WTC11 (cell line): ENCODE measurements at regions not wholly inside any gene's neighbourhood (a gene's known extent, or its start where the extent isn't known, plus 50 kb on each side); places are given as distances from the start of the nearest gene placed in this dataset.

ENCODE experiments used
- ATAC-seq: fragments of 200-7000 bp; cut with Tn5 transposase; 2 replicates; pipeline ENCODE4 v1.10.0; 2021; ENCODE audit warnings: mild to moderate bottlenecking, moderate library complexity
- CTCF ChIA-PET: fragments of 300-600 bp; sonication (Branson Sonifier 250); formaldehyde crosslinking; loops from one replicate; lab custom pipeline; 2021; ENCODE audit warnings: antibody characterized with exemption; lab: Charles Lee
- POLR2A ChIA-PET: fragments of 350-600 bp; sonication (Branson Sonifier 250); formaldehyde crosslinking; loops from one replicate; lab custom pipeline; 2021; ENCODE audit warnings: antibody characterized with exemption; lab: Charles Lee
- DNase-seq: peaks from one replicate; pipeline ENCODE4 v3.0.0; 2021; ENCODE audit warnings: low spot score
- H3K27ac Mint-ChIP-seq: 2 replicates; pipeline ENCODE4 v1.8.0; 2021; ENCODE audit warnings: mixed read lengths
- H3K27me3 Mint-ChIP-seq: 2 replicates; pipeline ENCODE4 v1.8.0; 2021; ENCODE audit warnings: low read depth, mild to moderate bottlenecking, moderate library complexity, mixed read lengths
- H3K36me3 Mint-ChIP-seq: 2 replicates; pipeline ENCODE4 v1.8.0; 2021; ENCODE audit warnings: mixed read lengths
- H3K4me1 Mint-ChIP-seq: 2 replicates; pipeline ENCODE4 v1.8.0; 2022; ENCODE audit warnings: mixed read lengths
- H3K4me3 Mint-ChIP-seq: 2 replicates; pipeline ENCODE4 v1.8.0; 2021; ENCODE audit warnings: mild to moderate bottlenecking, moderate library complexity, mixed read lengths
- H3K9me3 Mint-ChIP-seq: 2 replicates; pipeline ENCODE4 v1.8.0; 2021; ENCODE audit warnings: mixed read lengths
- ATF1 ChIP-seq: sonication (generic); formaldehyde crosslinking; IDR thresholded peaks from 2 replicates; pipeline ENCODE4 v1.8.1; 2023; ENCODE audit warnings: mild to moderate bottlenecking, moderate library complexity, missing genetic modification reagents
- ATF3 ChIP-seq: sonication (generic); formaldehyde crosslinking; conservative IDR thresholded peaks from 2 replicates; pipeline ENCODE4 v1.8.1; 2022; ENCODE audit warnings: mild to moderate bottlenecking, missing genetic modification reagents
- CREB1 ChIP-seq: sonication (generic); formaldehyde crosslinking; IDR thresholded peaks from 2 replicates; pipeline ENCODE4 v1.8.0; 2023; ENCODE audit warnings: mild to moderate bottlenecking, missing genetic modification reagents
- CTCF ChIP-seq: fragments of 200-600 bp; IDR thresholded peaks from 2 replicates; pipeline ENCODE4 v1.8.0; 2022; ENCODE audit warnings: antibody characterized with exemption
- ERG ChIP-seq: fragments of 250-450 bp; sonication (Bioruptor Pico); IDR thresholded peaks from 2 replicates; pipeline ENCODE4 v1.8.0; 2021; ENCODE audit warnings: mild to moderate bottlenecking
- ESRRA ChIP-seq: sonication (generic); formaldehyde crosslinking; IDR thresholded peaks from 2 replicates; pipeline ENCODE4 v1.8.1; 2022; ENCODE audit warnings: mild to moderate bottlenecking, missing genetic modification reagents, borderline replicate concordance
- ETV6 ChIP-seq: sonication (generic); formaldehyde crosslinking; IDR thresholded peaks from 2 replicates; pipeline ENCODE4 v1.8.1; 2022; ENCODE audit warnings: mild to moderate bottlenecking, missing genetic modification reagents
- FOXK1 ChIP-seq: sonication (generic); formaldehyde crosslinking; IDR thresholded peaks from 2 replicates; pipeline ENCODE4 v1.8.0; 2022; ENCODE audit warnings: mild to moderate bottlenecking, moderate library complexity, missing genetic modification reagents
- GRHL2 ChIP-seq: fragments of 250-450 bp; sonication (Bioruptor Pico); IDR thresholded peaks from 2 replicates; pipeline ENCODE4 v1.8.0; 2022; ENCODE audit warnings: mild to moderate bottlenecking, moderate library complexity; ENCODE audit not compliant: insufficient replicate concordance, severe bottlenecking
- GTF2I ChIP-seq: fragments of 250-450 bp; sonication (Bioruptor Pico); conservative IDR thresholded peaks from 2 replicates; pipeline ENCODE4 v1.4.0; 2021; ENCODE audit warnings: mild to moderate bottlenecking
- IRF1 ChIP-seq: sonication (generic); formaldehyde crosslinking; IDR thresholded peaks from 2 replicates; pipeline ENCODE4 v1.8.0; 2023; ENCODE audit warnings: missing genetic modification reagents
- NR2C2 ChIP-seq: sonication (generic); formaldehyde crosslinking; IDR thresholded peaks from 2 replicates; pipeline ENCODE4 v1.8.0; 2022; ENCODE audit warnings: mild to moderate bottlenecking, missing genetic modification reagents
- PRRX2 ChIP-seq: fragments of 250-450 bp; sonication (Bioruptor Pico); IDR thresholded peaks from 2 replicates; pipeline ENCODE4 v1.8.0; 2021; ENCODE audit warnings: mild to moderate bottlenecking
- STAT6 ChIP-seq: sonication (generic); formaldehyde crosslinking; conservative IDR thresholded peaks from 2 replicates; pipeline ENCODE4 v1.8.1; 2023; ENCODE audit warnings: mild to moderate bottlenecking, low read depth, missing genetic modification reagents, moderate library complexity
- TEAD4 ChIP-seq: sonication (generic); formaldehyde crosslinking; IDR thresholded peaks from 2 replicates; pipeline ENCODE4 v1.8.0; 2022; ENCODE audit warnings: mild to moderate bottlenecking, missing genetic modification reagents
- TP53 ChIP-seq: sonication (generic); formaldehyde crosslinking; IDR thresholded peaks from 2 replicates; pipeline ENCODE4 v1.8.1; 2023; ENCODE audit warnings: mild to moderate bottlenecking, missing genetic modification reagents
- ZBTB43 ChIP-seq: sonication (generic); formaldehyde crosslinking; IDR thresholded peaks from 2 replicates; pipeline ENCODE4 v1.8.1; 2023; ENCODE audit warnings: mild to moderate bottlenecking, missing genetic modification reagents
- ZNF423 ChIP-seq: fragments of 250-450 bp; sonication (Bioruptor Pico); IDR thresholded peaks from 2 replicates; pipeline ENCODE4 v2.1.2; 2022; ENCODE audit warnings: mild to moderate bottlenecking, moderate library complexity
- ZNF532 ChIP-seq: fragments of 250-450 bp; sonication (Bioruptor Pico); IDR thresholded peaks from 2 replicates; pipeline ENCODE4 v1.9.0; 2021; ENCODE audit warnings: mild to moderate bottlenecking, borderline replicate concordance

GRCh38 chr20:4635781-4636180 lies 50.5 kb upstream of the PRNP start:
- no peak for TF ChIP-seq ZNF423
- no peak for TF ChIP-seq PRRX2 (CRISPR knock-in tag)
- no peak for TF ChIP-seq GTF2I
- TF ChIP-seq ERG = no peak
- no peak for TF ChIP-seq CREB1 (CRISPR knock-in tag)
- TF ChIP-seq ETV6 = no peak
- TF ChIP-seq ATF1 (CRISPR knock-in tag) = no peak
- no peak for TF ChIP-seq ZBTB43 (CRISPR knock-in tag)
- TF ChIP-seq IRF1 = no peak
- TF ChIP-seq ATF3 (CRISPR knock-in tag) = no peak
- no peak for TF ChIP-seq FOXK1 (CRISPR knock-in tag)
- no peak for TF ChIP-seq TP53 (CRISPR knock-in tag)
- TF ChIP-seq NR2C2 (CRISPR knock-in tag) = no peak
- no peak for TF ChIP-seq STAT6
- no peak for TF ChIP-seq ESRRA (CRISPR knock-in tag)
- no peak for TF ChIP-seq TEAD4 (CRISPR knock-in tag)
- TF ChIP-seq GRHL2 (CRISPR knock-in tag) = no peak
- no peak for TF ChIP-seq CTCF
- no peak for TF ChIP-seq ZNF532 (CRISPR knock-in tag)
- H3K27me3 Mint-ChIP-seq = no peaks in the 10 kb centered on the region; the same call in 1 of the 2 replicates
- POLR2A ChIA-PET = no interaction called here
- no peak overlapping the region for H3K27ac Mint-ChIP-seq
- CTCF ChIA-PET = no interaction called here
- ATAC-seq (no peak), DNase-seq (no peak)
- H3K36me3 Mint-ChIP-seq = peaks cover 6% of the 10 kb centered on the region
- peaks cover 19% of the 10 kb centered on the region for H3K9me3 Mint-ChIP-seq
- H3K4me1 Mint-ChIP-seq = no peaks in the 10 kb centered on the region
- no peak overlapping the region for H3K4me3 Mint-ChIP-seq
